ENCODE measurements at regions not wholly inside any gene's neighbourhood (a gene's known extent, or its start where the extent isn't known, plus 50 kb on each side); places are given as distances from the start of the nearest gene placed in this dataset.

DNA sequence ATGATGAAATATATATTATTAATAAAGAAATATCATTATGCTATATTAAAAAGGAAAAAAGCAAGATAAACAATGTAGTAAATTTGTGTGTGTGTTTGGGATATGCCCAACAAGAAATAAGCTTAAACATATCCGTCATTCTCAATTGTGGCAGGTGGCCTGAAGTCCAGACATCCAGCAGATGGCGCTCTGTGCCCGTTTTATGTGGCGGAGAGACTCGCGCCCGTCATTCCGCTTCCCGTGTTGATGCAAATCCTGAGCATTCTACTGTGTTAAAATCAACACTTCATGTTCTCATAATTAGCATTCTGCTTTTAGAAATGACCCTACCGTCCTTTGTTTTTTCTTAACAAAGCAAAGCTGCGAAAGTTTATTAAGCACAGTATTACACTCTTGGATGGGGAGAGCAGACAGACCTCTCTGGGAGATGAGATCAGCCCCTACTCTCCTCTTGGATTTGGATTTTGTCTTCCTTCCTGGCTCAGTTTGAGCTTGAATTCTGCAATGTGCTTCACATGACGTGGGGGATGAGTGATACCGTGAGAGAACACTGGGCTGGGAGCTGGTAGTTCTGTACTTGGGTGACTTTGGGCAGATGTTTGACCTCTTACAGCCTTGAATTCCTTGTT lies 125.8 kb downstream of the MCHR2 start:
- DNase-seq (ENCODE audit: low read depth in 2 of 3, low spot score in 1 of 3) = peak; percentile 44 to 69 (median 56)
